ENCODE measurements at regions not wholly inside any gene's neighbourhood (a gene's known extent, or its start where the extent isn't known, plus 50 kb on each side); places are given as distances from the start of the nearest gene placed in this dataset.

DNA sequence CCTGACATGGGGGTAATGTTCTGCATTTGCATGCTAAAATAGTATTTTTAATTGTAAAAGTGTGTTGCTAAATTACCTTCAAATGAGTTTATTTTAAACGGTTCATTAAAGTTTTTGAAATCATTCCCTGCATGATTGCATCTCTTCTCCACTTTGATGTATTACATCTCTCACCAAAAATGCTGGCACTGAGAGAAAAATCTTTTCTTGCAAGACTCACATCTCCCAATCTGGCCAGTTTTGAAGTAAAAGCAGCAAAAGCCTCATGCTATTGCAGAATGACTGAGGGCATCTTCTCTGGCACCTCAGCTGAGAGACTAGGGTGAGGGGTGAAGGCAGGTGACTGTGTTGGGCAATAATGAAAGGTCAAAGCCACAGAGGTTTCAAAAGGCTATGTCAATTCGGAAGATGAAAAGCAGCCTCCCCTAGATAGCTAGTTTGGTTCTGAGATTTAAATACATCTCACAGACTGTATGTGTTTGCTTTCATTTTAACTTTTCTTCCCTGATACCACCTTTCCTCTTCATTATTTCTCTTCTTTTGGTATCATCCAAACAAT lies 292.2 kb upstream of the RAG2 start:
- Histone ChIP-seq H3K79me1 (ENCODE audit: insufficient read depth, low read depth, low read length, poor library complexity, severe bottlenecking) (no peaks in the 10 kb centered on the region), H3K27me3 (ENCODE audit: insufficient read depth, low read length) (no peaks in the 10 kb centered on the region; the same call in 1 of the 2 replicates), H3K9ac (ENCODE audit: extremely low read depth, insufficient read length, low read length) (no peak overlapping the region), H3K79me2 (ENCODE audit: insufficient read depth, low read length) (no peaks in the 10 kb centered on the region), H3K9me3 (ENCODE audit: control insufficient read depth, low read depth, low read length) (no peaks in the 10 kb centered on the region), H3K23ac (ENCODE audit: insufficient read length, low read depth, low read length) (no peak overlapping the region), H3K23me2 (ENCODE audit: insufficient read length, low read depth, low read length, poor library complexity, severe bottlenecking) (no peaks in the 10 kb centered on the region), H4K91ac (ENCODE audit: insufficient read length, low read depth, low read length) (no peak overlapping the region), H2BK5ac (ENCODE audit: insufficient read length, low read length) (no peak overlapping the region), H2BK20ac (ENCODE audit: low read depth, low read length, poor library complexity, severe bottlenecking) (no peak overlapping the region), H3K18ac (ENCODE audit: insufficient read length, low read depth, low read length) (no peak overlapping the region), H4K8ac (replicated peaks; ENCODE audit: insufficient read length, low read depth, low read length) (no peak overlapping the region), H3K14ac (ENCODE audit: insufficient read depth, low read length) (no peak overlapping the region), H4K20me1 (ENCODE audit: control insufficient read depth, insufficient read depth, insufficient read length) (no peaks in the 10 kb centered on the region), H2BK120ac (ENCODE audit: low read depth, low read length, poor library complexity, severe bottlenecking) (no peak overlapping the region), H2AK5ac (ENCODE audit: insufficient read length, low read length) (no peak overlapping the region), H3K4me2 (ENCODE audit: insufficient read depth, insufficient read length, low read length) (no peak overlapping the region), H3T11ph (ENCODE audit: low read length) (no peak overlapping the region), H3K56ac (ENCODE audit: insufficient read length, low read depth, low read length) (no peak overlapping the region), H3K4ac (ENCODE audit: low read depth, low read length) (no peak overlapping the region), H3K4me1 (ENCODE audit: insufficient read depth, low read length) (no peaks in the 10 kb centered on the region), H2BK12ac (ENCODE audit: insufficient read length, low read depth, low read length) (no peak overlapping the region), H2AFZ (ENCODE audit: low read length) (no peak overlapping the region), H2BK15ac (ENCODE audit: low read depth, low read length) (no peak overlapping the region), H3K27ac (ENCODE audit: insufficient read length, low read depth, low read length) (no peak overlapping the region), H4K5ac (ENCODE audit: insufficient read length, low read depth, low read length) (no peak overlapping the region)
- WGBS (ENCODE audit: extremely low coverage, insufficient read length, low lambda C conversion rate) = no CpG with 5 or more reads among the region's 2 CpGs
- no peaks in the 10 kb centered on the region for H3K9me3 Mint-ChIP-seq
- no peaks in the 10 kb centered on the region for H3K36me3 Mint-ChIP-seq (ENCODE audit: insufficient read depth in 1 of 3, low read depth in 3 of 3)
- DNase-seq = no peak
- no peaks in the 10 kb centered on the region for H3K4me1 Mint-ChIP-seq
- TF ChIP-seq, protein P1, sequence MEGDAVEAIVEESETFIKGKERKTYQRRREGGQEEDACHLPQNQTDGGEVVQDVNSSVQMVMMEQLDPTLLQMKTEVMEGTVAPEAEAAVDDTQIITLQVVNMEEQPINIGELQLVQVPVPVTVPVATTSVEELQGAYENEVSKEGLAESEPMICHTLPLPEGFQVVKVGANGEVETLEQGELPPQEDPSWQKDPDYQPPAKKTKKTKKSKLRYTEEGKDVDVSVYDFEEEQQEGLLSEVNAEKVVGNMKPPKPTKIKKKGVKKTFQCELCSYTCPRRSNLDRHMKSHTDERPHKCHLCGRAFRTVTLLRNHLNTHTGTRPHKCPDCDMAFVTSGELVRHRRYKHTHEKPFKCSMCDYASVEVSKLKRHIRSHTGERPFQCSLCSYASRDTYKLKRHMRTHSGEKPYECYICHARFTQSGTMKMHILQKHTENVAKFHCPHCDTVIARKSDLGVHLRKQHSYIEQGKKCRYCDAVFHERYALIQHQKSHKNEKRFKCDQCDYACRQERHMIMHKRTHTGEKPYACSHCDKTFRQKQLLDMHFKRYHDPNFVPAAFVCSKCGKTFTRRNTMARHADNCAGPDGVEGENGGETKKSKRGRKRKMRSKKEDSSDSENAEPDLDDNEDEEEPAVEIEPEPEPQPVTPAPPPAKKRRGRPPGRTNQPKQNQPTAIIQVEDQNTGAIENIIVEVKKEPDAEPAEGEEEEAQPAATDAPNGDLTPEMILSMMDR (conservative IDR thresholded peaks at IDR 0.05) = no peak
- no peaks in the 10 kb centered on the region for H3K27me3 Mint-ChIP-seq (ENCODE audit: low read depth)
- H3K4me3 Mint-ChIP-seq = no peak overlapping the region
- no peak overlapping the region for H3K27ac Mint-ChIP-seq
